ENCODE measurements at regions not wholly inside any gene's neighbourhood (a gene's known extent, or its start where the extent isn't known, plus 50 kb on each side); places are given as distances from the start of the nearest gene placed in this dataset.

GRCh38 chr4:43757147-43757546, 691.5 kb downstream of the KCTD8 start:
- DNase-seq (ENCODE audit: low read depth, low spot score) (no peak), FAIRE-seq (no peak)
- Histone ChIP-seq H4K20me1 (ENCODE audit: control insufficient read depth, extremely low read depth, insufficient read depth, low read length) (no peaks in the 10 kb centered on the region), H3K36me3 (ENCODE audit: control insufficient read depth in 2 of 2, extremely low read depth in 1 of 2, insufficient read depth in 2 of 2, low read length in 2 of 2) (no peaks in the 10 kb centered on the region), H3K9me1 (ENCODE audit: control insufficient read depth, extremely low read depth, insufficient read depth, low read length) (no peaks in the 10 kb centered on the region), H2AFZ (ENCODE audit: control insufficient read depth, low read length) (no peak overlapping the region), H3K4me3 (ENCODE audit: control insufficient read depth in 2 of 3, extremely low read depth in 1 of 3, insufficient read depth in 2 of 3, low read depth in 1 of 3, low read length in 3 of 3) (no peak overlapping the region), H3K27ac (ENCODE audit: control insufficient read depth, insufficient read depth, low read length) (no peak overlapping the region), H3K9me3 (ENCODE audit: control insufficient read depth, low read depth, low read length) (no peaks in the 10 kb centered on the region), H3K4me2 (ENCODE audit: control insufficient read depth, extremely low read depth, insufficient read depth, low read depth, low read length) (no peak overlapping the region), H3K27me3 (ENCODE audit: control insufficient read depth, extremely low read depth, insufficient read depth, low read length) (no peaks in the 10 kb centered on the region), H3K9ac (ENCODE audit: control insufficient read depth, extremely low read depth, insufficient read depth, low read length) (no peak overlapping the region), H3K79me2 (ENCODE audit: control insufficient read depth, insufficient read depth, low read length) (no peaks in the 10 kb centered on the region), H3K4me1 (ENCODE audit: control insufficient read depth, extremely low read depth, insufficient read depth, low read length) (no peaks in the 10 kb centered on the region)
- dilution Hi-C loops (cut with MboI; ENCODE audit: extremely low pct_ligation_motif_present, low sequenced_read_pairs) = no loop called here
- TF ChIP-seq EZH2 (IDR thresholded peaks at IDR 0.05; ENCODE audit: low read length) = no peak
- TF ChIP-seq, protein P1, sequence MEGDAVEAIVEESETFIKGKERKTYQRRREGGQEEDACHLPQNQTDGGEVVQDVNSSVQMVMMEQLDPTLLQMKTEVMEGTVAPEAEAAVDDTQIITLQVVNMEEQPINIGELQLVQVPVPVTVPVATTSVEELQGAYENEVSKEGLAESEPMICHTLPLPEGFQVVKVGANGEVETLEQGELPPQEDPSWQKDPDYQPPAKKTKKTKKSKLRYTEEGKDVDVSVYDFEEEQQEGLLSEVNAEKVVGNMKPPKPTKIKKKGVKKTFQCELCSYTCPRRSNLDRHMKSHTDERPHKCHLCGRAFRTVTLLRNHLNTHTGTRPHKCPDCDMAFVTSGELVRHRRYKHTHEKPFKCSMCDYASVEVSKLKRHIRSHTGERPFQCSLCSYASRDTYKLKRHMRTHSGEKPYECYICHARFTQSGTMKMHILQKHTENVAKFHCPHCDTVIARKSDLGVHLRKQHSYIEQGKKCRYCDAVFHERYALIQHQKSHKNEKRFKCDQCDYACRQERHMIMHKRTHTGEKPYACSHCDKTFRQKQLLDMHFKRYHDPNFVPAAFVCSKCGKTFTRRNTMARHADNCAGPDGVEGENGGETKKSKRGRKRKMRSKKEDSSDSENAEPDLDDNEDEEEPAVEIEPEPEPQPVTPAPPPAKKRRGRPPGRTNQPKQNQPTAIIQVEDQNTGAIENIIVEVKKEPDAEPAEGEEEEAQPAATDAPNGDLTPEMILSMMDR (optimal IDR thresholded peaks at IDR 0.05 in 1 of 3, IDR thresholded peaks at IDR 0.05 in 1 of 3, conservative IDR thresholded peaks at IDR 0.05 in 1 of 3; ENCODE audit: extremely low read depth in 1 of 3, insufficient read depth in 2 of 3, low read length in 3 of 3) = no peak

DNA sequence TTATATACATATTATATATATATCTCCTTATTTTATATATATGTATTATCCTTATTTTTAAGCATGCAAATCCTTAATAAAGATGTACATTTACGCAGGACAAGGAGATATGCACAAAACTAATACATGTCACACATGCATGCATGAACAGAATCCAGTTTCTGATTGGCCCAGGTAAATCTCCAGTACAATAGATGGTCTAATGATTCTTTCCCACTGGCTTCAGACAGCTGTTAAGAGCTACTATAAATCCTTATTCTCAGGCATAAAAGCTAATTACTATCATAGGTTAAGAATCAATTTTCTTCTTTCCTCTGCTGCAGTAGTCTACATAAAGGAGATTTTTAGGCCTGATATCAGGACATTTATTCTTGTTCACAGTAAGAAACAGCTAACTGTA, 689.8 kb downstream of the KCTD8 start:
- no peak overlapping the region for H3K4me3 ChIP-seq (ENCODE audit: control insufficient read depth in 2 of 3, extremely low read depth in 1 of 3, insufficient read depth in 2 of 3, low read depth in 1 of 3, low read length in 3 of 3)
- H3K9me3 ChIP-seq (ENCODE audit: control insufficient read depth, low read depth, low read length) = no peaks in the 10 kb centered on the region
- DNase-seq (ENCODE audit: low read depth, low spot score) (no peak), FAIRE-seq (no peak)
- H3K4me1 ChIP-seq (ENCODE audit: control insufficient read depth, extremely low read depth, insufficient read depth, low read length) = no peaks in the 10 kb centered on the region
- no peaks in the 10 kb centered on the region for H3K79me2 ChIP-seq (ENCODE audit: control insufficient read depth, insufficient read depth, low read length)
- no peak overlapping the region for H3K4me2 ChIP-seq (ENCODE audit: control insufficient read depth, extremely low read depth, insufficient read depth, low read depth, low read length)
- H3K27me3 ChIP-seq (ENCODE audit: control insufficient read depth, extremely low read depth, insufficient read depth, low read length) = no peaks in the 10 kb centered on the region
- H2AFZ ChIP-seq (ENCODE audit: control insufficient read depth, low read length) = no peak overlapping the region
- H3K9ac ChIP-seq (ENCODE audit: control insufficient read depth, extremely low read depth, insufficient read depth, low read length) = no peak overlapping the region
- H3K27ac ChIP-seq (ENCODE audit: control insufficient read depth, insufficient read depth, low read length) = no peak overlapping the region
- no peaks in the 10 kb centered on the region for H3K9me1 ChIP-seq (ENCODE audit: control insufficient read depth, extremely low read depth, insufficient read depth, low read length)
- no peaks in the 10 kb centered on the region for H4K20me1 ChIP-seq (ENCODE audit: control insufficient read depth, extremely low read depth, insufficient read depth, low read length)
- H3K36me3 ChIP-seq (ENCODE audit: control insufficient read depth in 2 of 2, extremely low read depth in 1 of 2, insufficient read depth in 2 of 2, low read length in 2 of 2) = no peaks in the 10 kb centered on the region
- TF ChIP-seq EZH2 (IDR thresholded peaks at IDR 0.05; ENCODE audit: low read length) = no peak
- TF ChIP-seq, protein P1 (optimal IDR thresholded peaks at IDR 0.05 in 1 of 3, IDR thresholded peaks at IDR 0.05 in 1 of 3, conservative IDR thresholded peaks at IDR 0.05 in 1 of 3; ENCODE audit: extremely low read depth in 1 of 3, insufficient read depth in 2 of 3, low read length in 3 of 3) = no peak
- dilution Hi-C loops (cut with MboI; ENCODE audit: extremely low pct_ligation_motif_present, low sequenced_read_pairs) = no loop called here

Measured in keratinocyte (primary cell).